CD14-positive monocyte (primary cell): ENCODE measurements at regions not wholly inside any gene's neighbourhood (a gene's known extent, or its start where the extent isn't known, plus 50 kb on each side); places are given as distances from the start of the nearest gene placed in this dataset.

ENCODE experiments used
- DNase-seq, 3 donors: peaks; one replicate each; pipeline ENCODE4 v3.0.0-alpha.2; 2011 to 2022
- H2AFZ ChIP-seq: 2 replicates; pipeline ENCODE4 v1.6.0; 2012; ENCODE audit warnings: mild to moderate bottlenecking, low read depth, low read length, inconsistent platforms; ENCODE audit not compliant: insufficient read depth, poor library complexity, severe bottlenecking
- H3K27ac ChIP-seq, 2 donors: 1 replicate in 1 of 2; 2 replicates in 1 of 2; pipeline ENCODE4 v1.5.1; 2012 to 2013; ENCODE audit warnings: low read length in 2 of 2, control low read depth in 1 of 2, inconsistent platforms in 1 of 2, low read depth in 1 of 2, mild to moderate bottlenecking in 1 of 2
- H3K27me3 ChIP-seq, 2 donors: one replicate each; pipeline versions ENCODE4 v1.6.0 to v1.6.1; 2011 to 2013; ENCODE audit warnings: low read length in 2 of 2; ENCODE audit not compliant: control insufficient read depth in 2 of 2, insufficient read depth in 2 of 2
- H3K36me3 ChIP-seq, 2 donors: replicated peaks in 1 of 2; 1 replicate in 1 of 2; 2 replicates in 1 of 2; pipeline versions ENCODE4 v1.5.1 to v1.6.1; 2012 to 2013; ENCODE audit warnings: low read length in 2 of 2, control low read depth in 1 of 2, inconsistent platforms in 1 of 2, mild to moderate bottlenecking in 1 of 2; ENCODE audit not compliant: insufficient read depth in 2 of 2, control insufficient read depth in 1 of 2
- H3K4me1 ChIP-seq, 2 donors: 1 replicate in 1 of 2; 2 replicates in 1 of 2; pipeline versions ENCODE4 v1.5.1 to v1.6.1; 2012 to 2013; ENCODE audit warnings: low read length in 2 of 2, control low read depth in 1 of 2, inconsistent platforms in 1 of 2, mild to moderate bottlenecking in 1 of 2, moderate library complexity in 1 of 2; ENCODE audit not compliant: insufficient read depth in 2 of 2, control insufficient read depth in 1 of 2
- H3K4me2 ChIP-seq: replicated peaks from 2 replicates; pipeline ENCODE3; 2012; ENCODE audit warnings: low read length, moderate library complexity, mild to moderate bottlenecking; ENCODE audit not compliant: poor library complexity, severe bottlenecking; ENCODE audit errors: extremely low read depth
- H3K4me3 ChIP-seq, 3 experiments: fragments of 200-600 bp in 1 of 3; sonication (generic) in 1 of 3; replicated peaks in 1 of 3; 1 replicate in 2 of 3; 2 replicates in 1 of 3; pipeline ENCODE4 v1.5.1; 2011 to 2013; ENCODE audit warnings: low read length in 3 of 3, mild to moderate bottlenecking in 3 of 3, control low read depth in 2 of 3, low read depth in 2 of 3, inconsistent platforms in 1 of 3, moderate library complexity in 1 of 3
- H3K79me2 ChIP-seq: 2 replicates; pipeline ENCODE4 v1.6.0; 2012; ENCODE audit warnings: mild to moderate bottlenecking, control low read depth, inconsistent platforms, low read length, moderate library complexity; ENCODE audit not compliant: insufficient read depth
- H3K9ac ChIP-seq: 2 replicates; pipeline ENCODE4 v1.6.0; 2017; ENCODE audit warnings: low read length, mild to moderate bottlenecking; ENCODE audit not compliant: insufficient read depth, poor library complexity, severe bottlenecking
- H3K9me3 ChIP-seq, 2 donors: replicated peaks in 1 of 2; 1 replicate in 1 of 2; 2 replicates in 1 of 2; pipeline versions ENCODE4 v1.5.1 to v1.6.1; 2012 to 2013; ENCODE audit warnings: low read length in 2 of 2, control low read depth in 1 of 2; ENCODE audit not compliant: control insufficient read depth in 1 of 2, insufficient read depth in 1 of 2
- H4K20me1 ChIP-seq: 2 replicates; pipeline ENCODE4 v1.6.0; 2012; ENCODE audit warnings: mild to moderate bottlenecking, low read length, control low read depth, moderate library complexity; ENCODE audit not compliant: insufficient read depth
- H3K27ac Mint-ChIP-seq, 7 donors: one replicate each; pipeline ENCODE4 v1.8.0; 2020; ENCODE audit warnings: mild to moderate bottlenecking in 7 of 7, mixed read lengths in 7 of 7, moderate library complexity in 6 of 7, inconsistent platforms in 2 of 7
- H3K27me3 Mint-ChIP-seq, 3 donors: one replicate each; pipeline ENCODE4 v1.8.0; 2021 to 2022; ENCODE audit warnings: low read depth in 3 of 3, mild to moderate bottlenecking in 3 of 3, mixed read lengths in 3 of 3, moderate library complexity in 3 of 3, inconsistent platforms in 1 of 3
- H3K36me3 Mint-ChIP-seq, 2 donors: one replicate each; pipeline ENCODE4 v1.8.0; 2020; ENCODE audit warnings: mixed read lengths in 2 of 2, inconsistent platforms in 1 of 2, mild to moderate bottlenecking in 1 of 2
- H3K4me1 Mint-ChIP-seq: one replicate; pipeline ENCODE4 v1.8.0; 2020; ENCODE audit warnings: mild to moderate bottlenecking, mixed read lengths
- H3K4me3 Mint-ChIP-seq, 2 donors: one replicate each; pipeline ENCODE4 v1.8.0; 2020; ENCODE audit warnings: mild to moderate bottlenecking in 2 of 2, mixed read lengths in 2 of 2, moderate library complexity in 1 of 2
- H3K9me3 Mint-ChIP-seq, 7 donors: one replicate each; pipeline ENCODE4 v1.8.0; 2020 to 2022; ENCODE audit warnings: mixed read lengths in 7 of 7, mild to moderate bottlenecking in 6 of 7, moderate library complexity in 6 of 7, inconsistent platforms in 2 of 7
- CTCF ChIP-seq: fragments of 200-600 bp; IDR thresholded peaks from one replicate; pipeline ENCODE4 v1.8.0; 2022; ENCODE audit warnings: antibody characterized with exemption, mild to moderate bottlenecking
- WGBS: methylation state at CpG from one replicate; pipeline ENCODE4 v1.1.5; 2013; ENCODE audit warnings: missing lambda C conversion rate; ENCODE audit not compliant: insufficient coverage; 5-methylcytosine and 5-hydroxymethylcytosine counted together
- intact Hi-C, 2 donors: fragments of 100-400 bp; cut with micrococcal nuclease; formaldehyde crosslinking; loops; one replicate each; pipeline versions ENCODE4 v1.15.0 to v1.15.1; 2023

- peaks cover 0 to 4% (median 0%) of the 10 kb centered on the region in 7 donors for H3K9me3 Mint-ChIP-seq
Measured at GRCh38 chr17:71748872-71749271, 371.9 kb upstream of the SOX9 start.

GRCh38 chr17:71753070-71753469 is 367.8 kb upstream of the SOX9 start:
- no peak overlapping the region for H3K4me3 Mint-ChIP-seq
- no peaks in the 10 kb centered on the region for H3K9me3 ChIP-seq
- no peaks in the 10 kb centered on the region for H3K27me3 ChIP-seq
- no peak overlapping the region for H3K27ac Mint-ChIP-seq
- no peak overlapping the region for H3K27ac ChIP-seq
- no peaks in the 10 kb centered on the region for H3K27me3 Mint-ChIP-seq
- no peaks in the 10 kb centered on the region for H3K36me3 ChIP-seq
- no peaks in the 10 kb centered on the region for H3K79me2 ChIP-seq
- 80% methylated on average over 1 of the region's 3 CpGs for WGBS
- intact Hi-C loops, result no loop called here
- no peaks in the 10 kb centered on the region for H4K20me1 ChIP-seq
- H3K36me3 Mint-ChIP-seq, result no peaks in the 10 kb centered on the region
- no peaks in the 10 kb centered on the region for H3K4me1 ChIP-seq
- peaks cover 0 to 4% (median 0%) of the 10 kb centered on the region in 7 donors for H3K9me3 Mint-ChIP-seq
- H3K4me2 ChIP-seq, result no peak overlapping the region
- DNase-seq, result no peak
- no peak overlapping the region for H3K4me3 ChIP-seq
- no peaks in the 10 kb centered on the region for H3K4me1 Mint-ChIP-seq
- no peak for TF ChIP-seq CTCF
- H3K9ac ChIP-seq, result no peak overlapping the region
- H2AFZ ChIP-seq, result no peak overlapping the region

More at GRCh38 chr17:71748872-71749271, 371.9 kb upstream of the SOX9 start:
- Mint-ChIP-seq H3K27ac (no peak overlapping the region), H3K4me1 (no peaks in the 10 kb centered on the region), H3K36me3 (no peaks in the 10 kb centered on the region), H3K4me3 (no peak overlapping the region), H3K27me3 (no peaks in the 10 kb centered on the region)
- Histone ChIP-seq H3K27me3 (no peaks in the 10 kb centered on the region), H3K79me2 (no peaks in the 10 kb centered on the region), H3K4me2 (no peak overlapping the region), H3K27ac (no peak overlapping the region), H4K20me1 (no peaks in the 10 kb centered on the region), H3K9ac (no peak overlapping the region), H2AFZ (no peak overlapping the region), H3K36me3 (no peaks in the 10 kb centered on the region), H3K9me3 (no peaks in the 10 kb centered on the region), H3K4me1 (no peaks in the 10 kb centered on the region), H3K4me3 (no peak overlapping the region)
- intact Hi-C loops, result no loop called here
- no peak for TF ChIP-seq CTCF
- no peak for DNase-seq
